Mesodermal cell (in vitro differentiated cells): ENCODE measurements at regions not wholly inside any gene's neighbourhood (a gene's known extent, or its start where the extent isn't known, plus 50 kb on each side); places are given as distances from the start of the nearest gene placed in this dataset.

ENCODE experiments used
- H3K27ac ChIP-seq: 2 replicates; pipeline ENCODE4 v1.7.0; 2013; ENCODE audit warnings: mild to moderate bottlenecking, low read depth, low read length, moderate library complexity; ENCODE audit not compliant: severe bottlenecking
- H3K36me3 ChIP-seq: 2 replicates; pipeline ENCODE4 v1.7.1; 2013; ENCODE audit warnings: mild to moderate bottlenecking, low read length, moderate library complexity; ENCODE audit not compliant: control insufficient read depth, insufficient read depth
- H3K4me1 ChIP-seq: one replicate; pipeline ENCODE4 v1.7.1; 2013; ENCODE audit warnings: mild to moderate bottlenecking, low read length; ENCODE audit not compliant: insufficient read depth, control insufficient read depth, poor library complexity, severe bottlenecking
- H3K4me3 ChIP-seq: 2 replicates; pipeline ENCODE4 v1.7.0; 2013; ENCODE audit warnings: low read length, control low read depth, mild to moderate bottlenecking; ENCODE audit not compliant: insufficient read depth, poor library complexity, severe bottlenecking; ENCODE audit errors: extremely low read depth
- H3K9me3 ChIP-seq: 2 replicates; pipeline ENCODE4 v1.7.1; 2013; ENCODE audit warnings: mild to moderate bottlenecking, low read length, moderate library complexity; ENCODE audit not compliant: control insufficient read depth
- WGBS, 2 experiments: methylation state at CpG; one replicate each; pipeline ENCODE4 v1.1.5; 2013; ENCODE audit warnings: missing lambda C conversion rate in 2 of 2; ENCODE audit not compliant: insufficient coverage in 2 of 2; 5-methylcytosine and 5-hydroxymethylcytosine counted together

GRCh38 chr5:109580225-109580624, 109.5 kb upstream of the MAN2A1 start:
- WGBS, 2 experiments: 83 to 100% methylated on average over 1 of the region's 3 CpGs

GRCh38 chr5:109575506-109575905, 114.2 kb upstream of the MAN2A1 start:
- Histone ChIP-seq H3K27ac (no peak overlapping the region), H3K36me3 (no peaks in the 10 kb centered on the region), H3K4me1 (no peaks in the 10 kb centered on the region), H3K4me3 (no peak overlapping the region), H3K9me3 (no peaks in the 10 kb centered on the region)
- 90% methylated on average over 1 of the region's 2 CpGs; no CpG with 5 or more reads in 1 of the 2 experiments for WGBS, 2 experiments

More at GRCh38 chr5:109580225-109580624, 109.5 kb upstream of the MAN2A1 start:
- Histone ChIP-seq H3K36me3 (no peaks in the 10 kb centered on the region), H3K27ac (no peak overlapping the region), H3K9me3 (no peaks in the 10 kb centered on the region), H3K4me3 (no peak overlapping the region), H3K4me1 (peaks cover 9% of the 10 kb centered on the region)

GRCh38 chr5:109574985-109575384, 114.7 kb upstream of the MAN2A1 start:
- H3K27ac ChIP-seq: no peak overlapping the region
- H3K36me3 ChIP-seq: no peaks in the 10 kb centered on the region
- no peaks in the 10 kb centered on the region for H3K9me3 ChIP-seq
- H3K4me1 ChIP-seq: no peaks in the 10 kb centered on the region
- H3K4me3 ChIP-seq: no peak overlapping the region

GRCh38 chr5:109573766-109574165, 116.0 kb upstream of the MAN2A1 start:
- 86 to 100% methylated on average over 2 of the region's 3 CpGs for WGBS, 2 experiments
- Histone ChIP-seq H3K27ac (no peak overlapping the region), H3K4me3 (no peak overlapping the region), H3K36me3 (no peaks in the 10 kb centered on the region), H3K4me1 (no peaks in the 10 kb centered on the region), H3K9me3 (no peaks in the 10 kb centered on the region)

- Histone ChIP-seq H3K4me3 (no peak overlapping the region), H3K4me1 (no peaks in the 10 kb centered on the region), H3K9me3 (no peaks in the 10 kb centered on the region), H3K36me3 (no peaks in the 10 kb centered on the region), H3K27ac (no peak overlapping the region)
- 87 to 97% methylated on average over 3 of the region's 4 CpGs for WGBS, 2 experiments
Measured at GRCh38 chr5:109573256-109573655, 116.5 kb upstream of the MAN2A1 start.

GRCh38 chr5:109571785-109572184, 117.9 kb upstream of the MAN2A1 start:
- Histone ChIP-seq H3K4me1 (no peaks in the 10 kb centered on the region), H3K9me3 (no peaks in the 10 kb centered on the region), H3K27ac (no peak overlapping the region), H3K36me3 (no peaks in the 10 kb centered on the region), H3K4me3 (no peak overlapping the region)
- 80% methylated on average over 1 of the region's 1 CpG; no CpG with 5 or more reads in 1 of the 2 experiments for WGBS, 2 experiments

GRCh38 chr5:109570362-109570874, 119.3 kb upstream of the MAN2A1 start:
- Histone ChIP-seq H3K36me3 (no peaks in the 10 kb centered on the region), H3K9me3 (no peaks in the 10 kb centered on the region), H3K4me3 (no peak overlapping the region), H3K4me1 (peaks cover 4% of the 10 kb centered on the region), H3K27ac (no peak overlapping the region)
- WGBS, 2 experiments: 93 to 94% methylated on average over 5 to 16 of the region's 20 CpGs

GRCh38 chr5:109567374-109568044, 122.2 kb upstream of the MAN2A1 start:
- no peak overlapping the region for H3K27ac ChIP-seq
- H3K4me1 ChIP-seq: peaks cover 4% of the 10 kb centered on the region
- H3K36me3 ChIP-seq: no peaks in the 10 kb centered on the region
- WGBS, 2 experiments: 66 to 74% methylated on average over 5 to 6 of the region's 7 CpGs
- no peaks in the 10 kb centered on the region for H3K9me3 ChIP-seq
- no peak overlapping the region for H3K4me3 ChIP-seq

- no peak overlapping the region for H3K4me3 ChIP-seq
- no peaks in the 10 kb centered on the region for H3K9me3 ChIP-seq
- no peaks in the 10 kb centered on the region for H3K36me3 ChIP-seq
- H3K27ac ChIP-seq: no peak overlapping the region
- H3K4me1 ChIP-seq: peaks cover 4% of the 10 kb centered on the region
- WGBS, 2 experiments: 100% methylated on average over 1 of the region's 2 CpGs
Measured at GRCh38 chr5:109566361-109566760, 123.4 kb upstream of the MAN2A1 start.

- no peak overlapping the region for H3K4me3 ChIP-seq
- no peak overlapping the region for H3K27ac ChIP-seq
- peaks cover 4% of the 10 kb centered on the region for H3K4me1 ChIP-seq
- WGBS, 2 experiments: no CpG with 5 or more reads among the region's 1 CpG
- H3K9me3 ChIP-seq: no peaks in the 10 kb centered on the region
- H3K36me3 ChIP-seq: no peaks in the 10 kb centered on the region
Measured at GRCh38 chr5:109563739-109564138, 126.0 kb upstream of the MAN2A1 start.

GRCh38 chr5:109563189-109563588, 126.5 kb upstream of the MAN2A1 start:
- Histone ChIP-seq H3K9me3 (no peaks in the 10 kb centered on the region), H3K27ac (no peak overlapping the region), H3K4me1 (peaks cover 4% of the 10 kb centered on the region), H3K4me3 (no peak overlapping the region), H3K36me3 (no peaks in the 10 kb centered on the region)
- 83% methylated on average over 1 of the region's 1 CpG; no CpG with 5 or more reads in 1 of the 2 experiments for WGBS, 2 experiments
